Activated naive CD8-positive, alpha-beta T cell treated with anti-CD3 and anti-CD28 coated beads for 36 hours (primary cell): ENCODE measurements at regions not wholly inside any gene's neighbourhood (a gene's known extent, or its start where the extent isn't known, plus 50 kb on each side); places are given as distances from the start of the nearest gene placed in this dataset.

Experiments used
- DNase-seq: peaks from one replicate; pipeline ENCODE4 v3.0.0; 2021
- H3K27ac Mint-ChIP-seq: one replicate; pipeline ENCODE4 v1.8.0; 2022; ENCODE audit warnings: mild to moderate bottlenecking, moderate library complexity, mixed read lengths
- H3K27me3 Mint-ChIP-seq: one replicate; pipeline ENCODE4 v1.8.0; 2022; ENCODE audit warnings: mild to moderate bottlenecking, mixed read lengths
- H3K36me3 Mint-ChIP-seq: one replicate; pipeline ENCODE4 v1.8.0; 2021; ENCODE audit warnings: mild to moderate bottlenecking, mixed read lengths
- H3K4me1 Mint-ChIP-seq: one replicate; pipeline ENCODE4 v1.8.0; 2021; ENCODE audit warnings: mixed read lengths
- H3K4me3 Mint-ChIP-seq: one replicate; pipeline ENCODE4 v1.8.0; 2022; ENCODE audit warnings: mild to moderate bottlenecking, moderate library complexity, mixed read lengths
- H3K9me3 Mint-ChIP-seq: one replicate; pipeline ENCODE4 v1.8.0; 2022; ENCODE audit warnings: mixed read lengths

DNA sequence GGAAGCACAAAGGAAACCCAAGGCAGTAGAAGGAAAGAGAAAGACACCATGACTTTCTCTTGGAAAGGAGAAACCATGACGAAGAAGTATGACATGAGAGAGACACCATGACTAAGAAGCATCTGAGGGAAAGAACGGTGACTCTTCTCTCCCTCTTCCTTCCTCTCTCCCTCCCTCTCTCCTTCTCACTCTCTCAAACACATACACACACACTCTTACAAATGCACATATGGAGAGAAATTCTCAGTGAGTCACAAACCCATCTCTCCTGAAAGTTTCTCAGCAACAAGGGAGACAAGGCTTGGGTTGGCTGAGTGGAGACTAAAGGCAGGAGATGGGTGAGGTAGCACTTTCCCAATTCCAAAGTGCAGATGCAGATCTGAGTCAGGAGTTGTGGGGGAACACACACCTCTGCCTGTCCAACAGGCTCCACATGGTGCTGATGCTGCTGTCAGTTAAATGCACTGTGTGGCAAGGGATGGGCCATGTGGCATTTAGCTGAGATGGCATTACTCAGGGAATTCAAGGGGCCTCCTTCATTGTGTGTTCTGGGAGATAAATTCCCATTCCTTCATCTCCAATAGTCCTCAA lies 336.7 kb upstream of the C16orf82 start:
- Mint-ChIP-seq H3K4me3 (no peak overlapping the region), H3K36me3 (no peaks in the 10 kb centered on the region), H3K9me3 (no peaks in the 10 kb centered on the region), H3K4me1 (no peaks in the 10 kb centered on the region), H3K27me3 (peaks cover 17% of the 10 kb centered on the region), H3K27ac (no peak overlapping the region)
- DNase-seq = no peak

GRCh38 chr16:26731729-26732128 lies 335.0 kb upstream of the C16orf82 start:
- Mint-ChIP-seq H3K27me3 (peaks cover 15% of the 10 kb centered on the region), H3K4me3 (no peak overlapping the region), H3K27ac (no peak overlapping the region), H3K4me1 (no peaks in the 10 kb centered on the region), H3K36me3 (no peaks in the 10 kb centered on the region), H3K9me3 (no peaks in the 10 kb centered on the region)
- no peak for DNase-seq

DNA sequence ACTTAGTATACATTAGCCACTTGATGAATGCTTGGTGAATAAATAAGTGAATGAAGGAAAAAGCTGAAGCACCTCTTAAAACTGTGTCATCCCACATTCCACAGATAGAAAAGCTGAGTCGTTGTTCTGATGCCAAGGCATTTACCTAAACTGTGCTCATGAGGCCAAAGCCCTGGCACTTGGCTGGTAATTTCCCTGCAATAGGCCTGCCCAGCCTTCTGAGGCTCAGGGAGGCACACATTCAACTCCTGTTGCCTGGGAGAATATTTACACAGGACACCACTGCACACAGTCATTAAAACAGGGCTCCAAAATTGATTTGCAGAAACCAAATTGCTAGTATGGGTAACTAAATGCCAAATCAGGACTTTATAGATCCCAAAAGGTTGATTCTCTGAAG lies 333.0 kb upstream of the C16orf82 start:
- no peaks in the 10 kb centered on the region for H3K9me3 Mint-ChIP-seq
- H3K27ac Mint-ChIP-seq = no peak overlapping the region
- H3K4me3 Mint-ChIP-seq = no peak overlapping the region
- DNase-seq = no peak
- peaks cover 13% of the 10 kb centered on the region for H3K27me3 Mint-ChIP-seq
- no peaks in the 10 kb centered on the region for H3K36me3 Mint-ChIP-seq
- no peaks in the 10 kb centered on the region for H3K4me1 Mint-ChIP-seq

GRCh38 chr16:26735521-26735920 lies 331.2 kb upstream of the C16orf82 start:
- H3K4me3 Mint-ChIP-seq = no peak overlapping the region

DNA sequence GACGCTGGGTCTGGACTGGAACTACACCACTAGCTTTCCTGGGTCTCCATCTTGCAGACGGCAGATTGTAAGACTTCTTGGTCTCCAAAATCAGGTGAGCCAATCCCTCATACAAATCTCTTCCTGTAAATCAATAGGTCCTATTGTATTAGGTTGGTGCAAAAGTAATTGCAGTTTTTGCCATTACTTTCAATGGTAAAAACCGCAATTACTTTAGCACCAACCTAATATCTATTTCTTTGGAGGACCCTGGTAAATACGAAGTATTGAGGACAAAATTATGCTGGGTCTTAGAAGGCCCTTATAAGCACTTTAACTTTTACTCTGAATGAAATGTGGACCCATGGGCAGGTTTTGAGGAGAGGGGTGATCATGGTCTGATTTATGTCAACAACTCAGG lies 330.6 kb upstream of the C16orf82 start:
- Mint-ChIP-seq H3K36me3 (no peaks in the 10 kb centered on the region), H3K27me3 (peaks cover 13% of the 10 kb centered on the region), H3K4me3 (no peak overlapping the region), H3K4me1 (no peaks in the 10 kb centered on the region), H3K9me3 (no peaks in the 10 kb centered on the region), H3K27ac (no peak overlapping the region)
- DNase-seq = no peak

More at GRCh38 chr16:26735521-26735920, 331.2 kb upstream of the C16orf82 start:
- no peaks in the 10 kb centered on the region for H3K4me1 Mint-ChIP-seq
- no peak overlapping the region for H3K27ac Mint-ChIP-seq
- peaks cover 13% of the 10 kb centered on the region for H3K27me3 Mint-ChIP-seq
- H3K9me3 Mint-ChIP-seq = no peaks in the 10 kb centered on the region
- H3K36me3 Mint-ChIP-seq = no peaks in the 10 kb centered on the region
- no peak for DNase-seq

- Mint-ChIP-seq H3K27me3 (peaks cover 13% of the 10 kb centered on the region), H3K27ac (no peak overlapping the region), H3K4me1 (no peaks in the 10 kb centered on the region), H3K9me3 (no peaks in the 10 kb centered on the region), H3K4me3 (no peak overlapping the region), H3K36me3 (no peaks in the 10 kb centered on the region)
- DNase-seq = no peak
Measured at GRCh38 chr16:26740771-26741170, 326.0 kb upstream of the C16orf82 start.

GRCh38 chr16:26742040-26742439 lies 324.7 kb upstream of the C16orf82 start:
- Mint-ChIP-seq H3K4me1 (no peaks in the 10 kb centered on the region), H3K36me3 (no peaks in the 10 kb centered on the region), H3K27ac (no peak overlapping the region), H3K9me3 (no peaks in the 10 kb centered on the region), H3K4me3 (no peak overlapping the region), H3K27me3 (peaks cover 11% of the 10 kb centered on the region)
- no peak for DNase-seq

DNA sequence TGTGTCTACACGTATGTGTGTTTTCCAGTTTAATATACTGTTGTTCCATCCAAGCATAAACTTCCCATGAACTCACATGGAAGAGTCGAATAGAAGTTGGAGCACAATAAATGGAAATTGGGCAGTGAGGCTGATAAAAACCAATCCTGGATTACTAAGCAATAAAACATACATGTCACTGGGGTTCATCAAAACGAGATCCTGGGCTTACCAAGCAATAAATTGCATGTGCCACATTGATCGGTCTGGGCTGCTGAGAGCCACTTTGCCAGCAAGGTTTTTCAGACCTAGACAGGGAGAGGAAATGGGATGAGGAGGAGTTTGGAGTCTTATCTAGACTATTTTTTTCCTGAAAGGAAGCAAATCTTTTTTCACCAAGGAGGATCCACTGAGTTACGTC lies 322.3 kb upstream of the C16orf82 start:
- Mint-ChIP-seq H3K36me3 (no peaks in the 10 kb centered on the region), H3K27me3 (peaks cover 12% of the 10 kb centered on the region), H3K9me3 (no peaks in the 10 kb centered on the region), H3K4me1 (no peaks in the 10 kb centered on the region), H3K4me3 (no peak overlapping the region), H3K27ac (no peak overlapping the region)
- no peak for DNase-seq

DNA sequence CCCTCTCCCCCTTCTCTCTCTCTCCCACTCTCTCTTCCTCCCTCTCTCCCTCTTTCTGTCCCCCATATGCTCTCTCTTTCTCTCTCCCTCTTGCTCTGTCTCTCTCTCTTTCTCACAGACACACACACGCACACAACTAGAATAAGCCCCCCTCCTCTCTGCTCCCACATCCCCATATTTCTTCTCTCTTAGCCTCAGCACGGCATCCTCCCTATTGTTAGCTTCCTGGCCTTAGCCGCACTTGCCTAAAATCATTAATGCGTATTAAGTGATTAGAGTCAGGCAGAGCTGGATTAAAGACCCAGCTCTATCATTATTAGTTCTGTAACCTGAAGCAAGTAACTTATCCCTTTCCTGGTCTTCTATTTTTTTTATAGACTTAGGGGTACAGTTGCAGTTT lies 319.0 kb upstream of the C16orf82 start:
- no peak overlapping the region for H3K4me3 Mint-ChIP-seq
- no peaks in the 10 kb centered on the region for H3K9me3 Mint-ChIP-seq
- peaks cover 16% of the 10 kb centered on the region for H3K27me3 Mint-ChIP-seq
- DNase-seq = no peak
- no peak overlapping the region for H3K27ac Mint-ChIP-seq
- H3K36me3 Mint-ChIP-seq = no peaks in the 10 kb centered on the region
- H3K4me1 Mint-ChIP-seq = no peaks in the 10 kb centered on the region

GRCh38 chr16:26749072-26749471 lies 317.7 kb upstream of the C16orf82 start:
- no peaks in the 10 kb centered on the region for H3K4me1 Mint-ChIP-seq
- no peaks in the 10 kb centered on the region for H3K36me3 Mint-ChIP-seq
- no peak overlapping the region for H3K4me3 Mint-ChIP-seq

GRCh38 chr16:26752166-26752565 lies 314.6 kb upstream of the C16orf82 start:
- no peak overlapping the region for H3K4me3 Mint-ChIP-seq
- H3K9me3 Mint-ChIP-seq = peaks cover 3% of the 10 kb centered on the region
- peaks cover 16% of the 10 kb centered on the region for H3K27me3 Mint-ChIP-seq
- H3K4me1 Mint-ChIP-seq = no peaks in the 10 kb centered on the region
- H3K27ac Mint-ChIP-seq = no peak overlapping the region
- DNase-seq = no peak
- no peaks in the 10 kb centered on the region for H3K36me3 Mint-ChIP-seq

More at GRCh38 chr16:26749072-26749471, 317.7 kb upstream of the C16orf82 start:
- Mint-ChIP-seq H3K27me3 (peaks cover 12% of the 10 kb centered on the region), H3K9me3 (no peaks in the 10 kb centered on the region), H3K27ac (no peak overlapping the region)
- no peak for DNase-seq

DNA sequence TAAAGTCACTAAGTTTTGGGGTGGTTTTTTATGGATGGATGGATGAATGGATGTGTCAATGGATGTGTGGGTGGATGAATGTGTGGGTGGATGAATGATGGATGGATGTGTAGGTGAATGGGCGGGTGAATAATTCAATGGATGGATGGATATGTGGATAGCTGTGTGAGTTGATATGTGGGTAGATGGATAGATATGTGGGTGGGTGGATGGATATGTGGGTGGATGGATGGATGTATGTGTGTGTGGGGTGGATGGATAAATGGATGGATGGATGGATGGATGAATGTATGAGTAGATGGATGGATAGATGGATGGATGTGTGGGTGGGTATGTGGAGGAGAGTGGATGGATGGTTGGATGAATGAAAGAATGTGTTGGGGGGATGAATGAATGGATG lies 310.1 kb upstream of the C16orf82 start:
- peaks cover 9% of the 10 kb centered on the region for H3K27me3 Mint-ChIP-seq
- peaks cover 4% of the 10 kb centered on the region for H3K9me3 Mint-ChIP-seq
- no peaks in the 10 kb centered on the region for H3K4me1 Mint-ChIP-seq
- no peak overlapping the region for H3K4me3 Mint-ChIP-seq
- H3K36me3 Mint-ChIP-seq = no peaks in the 10 kb centered on the region
- no peak for DNase-seq
- H3K27ac Mint-ChIP-seq = no peak overlapping the region

DNA sequence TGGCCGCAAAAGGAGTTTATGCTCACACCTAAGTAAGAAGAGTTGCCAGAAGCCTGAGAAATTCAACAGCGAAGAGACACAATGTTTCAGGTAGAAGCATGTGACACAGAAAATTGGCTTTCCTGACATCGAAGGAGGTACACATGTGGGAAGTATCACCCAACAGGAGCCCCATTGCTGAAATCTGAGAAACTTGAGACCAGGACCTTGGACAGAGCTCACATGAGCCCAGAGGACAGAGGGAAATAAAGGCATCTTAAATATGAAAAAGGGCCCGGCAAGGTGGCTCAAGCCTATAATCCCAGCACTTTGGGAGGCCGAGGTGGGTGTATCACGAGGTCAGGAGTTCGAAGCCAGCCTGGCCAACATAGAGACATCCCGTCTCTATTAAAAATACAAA lies 304.1 kb upstream of the C16orf82 start:
- no peak overlapping the region for H3K27ac Mint-ChIP-seq

GRCh38 chr16:26765087-26765486 lies 301.6 kb upstream of the C16orf82 start:
- Mint-ChIP-seq H3K36me3 (no peaks in the 10 kb centered on the region), H3K4me1 (no peaks in the 10 kb centered on the region), H3K27ac (no peak overlapping the region), H3K9me3 (peaks cover 3% of the 10 kb centered on the region), H3K4me3 (no peak overlapping the region), H3K27me3 (peaks cover 37% of the 10 kb centered on the region)
- DNase-seq = peak; percentile 8

More for the DNA sequence above, 304.1 kb upstream of the C16orf82 start:
- no peak for DNase-seq
- peaks cover 24% of the 10 kb centered on the region for H3K27me3 Mint-ChIP-seq
- H3K4me1 Mint-ChIP-seq = no peaks in the 10 kb centered on the region
- peaks cover 3% of the 10 kb centered on the region for H3K9me3 Mint-ChIP-seq
- H3K36me3 Mint-ChIP-seq = no peaks in the 10 kb centered on the region
- no peak overlapping the region for H3K4me3 Mint-ChIP-seq

GRCh38 chr16:26768385-26769010 lies 298.2 kb upstream of the C16orf82 start:
- DNase-seq = no peak
- Mint-ChIP-seq H3K27ac (no peak overlapping the region), H3K36me3 (no peaks in the 10 kb centered on the region), H3K4me3 (no peak overlapping the region), H3K4me1 (peaks cover 4% of the 10 kb centered on the region), H3K27me3 (peaks cover 48% of the 10 kb centered on the region), H3K9me3 (peaks cover 1% of the 10 kb centered on the region)

DNA sequence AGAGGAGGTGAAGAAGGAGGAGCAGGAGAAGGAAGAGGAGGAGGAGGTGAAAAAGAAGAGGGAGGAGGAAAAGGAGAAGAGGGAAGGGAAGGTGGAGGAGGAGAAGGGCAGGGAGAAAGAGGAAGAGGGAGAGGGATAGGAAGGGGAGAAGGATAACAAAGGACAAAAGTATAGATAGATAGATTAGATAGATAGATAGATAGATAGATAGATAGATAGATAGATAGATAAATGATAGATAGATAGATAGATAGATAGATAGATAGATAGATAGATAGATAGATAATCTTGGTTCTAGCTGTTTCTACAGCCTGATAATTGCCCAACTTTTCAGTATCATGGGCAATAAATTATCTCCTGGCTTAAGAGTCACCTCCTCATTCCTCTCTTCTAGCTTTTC lies 296.2 kb upstream of the C16orf82 start:
- H3K9me3 Mint-ChIP-seq = peaks cover 3% of the 10 kb centered on the region
- H3K4me3 Mint-ChIP-seq = no peak overlapping the region
- peaks cover 4% of the 10 kb centered on the region for H3K4me1 Mint-ChIP-seq
- H3K36me3 Mint-ChIP-seq = no peaks in the 10 kb centered on the region
- no peak for DNase-seq
- H3K27me3 Mint-ChIP-seq = peaks cover 51% of the 10 kb centered on the region
- H3K27ac Mint-ChIP-seq = no peak overlapping the region
